MCF 10A (cell line): ENCODE measurements at regions not wholly inside any gene's neighbourhood (a gene's known extent, or its start where the extent isn't known, plus 50 kb on each side); places are given as distances from the start of the nearest gene placed in this dataset.
"Not testable (repeated sequence)": the region's sequence is repeated elsewhere in the genome, so short reads cannot be mapped to it uniquely, and the experiment has no call there.

Source experiments
- BruUV-seq: library from RNA; stranded (reverse); fragments of 400-500 nt; replicated peaks from 2 replicates; lab custom pipeline; 2021; lab: Mats Ljungman, UMichigan
- CTCF ChIA-PET: fragments of 300-600 bp; sonication (Branson Sonifier 250); formaldehyde crosslinking; extraction: SDS; loops from one replicate; lab custom pipeline; 2021; ENCODE audit warnings: antibody characterized with exemption, inconsistent platforms; lab: Yijun Ruan, JAX
- POLR2A ChIA-PET: fragments of 300-600, 350-650 bp; sonication (Branson Sonifier 250); formaldehyde crosslinking; extraction: SDS; loops from one replicate; lab custom pipeline; 2020; ENCODE audit warnings: antibody characterized with exemption, inconsistent platforms; lab: Yijun Ruan, JAX
- DNase-seq: peaks from one replicate; pipeline ENCODE4 v3.0.0-alpha.2; 2018; ENCODE audit not compliant: unreplicated experiment
- H3K27ac Mint-ChIP-seq: one replicate; pipeline ENCODE4 v1.8.0; 2022; ENCODE audit warnings: mild to moderate bottlenecking, low read depth, mixed read lengths; ENCODE audit not compliant: unreplicated experiment
- H3K27me3 Mint-ChIP-seq: one replicate; pipeline ENCODE4 v1.8.0; 2022; ENCODE audit warnings: mixed read lengths; ENCODE audit not compliant: insufficient read depth, unreplicated experiment
- H3K36me3 Mint-ChIP-seq: one replicate; pipeline ENCODE4 v1.8.0; 2022; ENCODE audit warnings: mild to moderate bottlenecking, moderate library complexity, mixed read lengths; ENCODE audit not compliant: insufficient read depth, unreplicated experiment
- H3K4me1 Mint-ChIP-seq: one replicate; pipeline ENCODE4 v1.8.0; 2022; ENCODE audit warnings: mixed read lengths; ENCODE audit not compliant: insufficient read depth, unreplicated experiment
- H3K4me3 Mint-ChIP-seq: one replicate; pipeline ENCODE4 v1.8.0; 2022; ENCODE audit warnings: mild to moderate bottlenecking, moderate library complexity, mixed read lengths; ENCODE audit not compliant: unreplicated experiment
- H3K9me3 Mint-ChIP-seq: one replicate; pipeline ENCODE4 v1.8.0; 2022; ENCODE audit warnings: mixed read lengths; ENCODE audit not compliant: unreplicated experiment
- CTCF ChIP-seq: fragments of 200-600 bp; IDR thresholded peaks from one replicate; pipeline ENCODE4 v1.8.0; 2022; ENCODE audit warnings: antibody characterized with exemption, mild to moderate bottlenecking; ENCODE audit not compliant: unreplicated experiment
- intact Hi-C: fragments of 100-400 bp; cut with micrococcal nuclease; formaldehyde crosslinking; loops from 2 replicates; pipeline ENCODE4 v1.14.1; 2022

- H3K27ac Mint-ChIP-seq, result no peak overlapping the region
- TF ChIP-seq CTCF, result no peak
- H3K27me3 Mint-ChIP-seq, result no peaks in the 10 kb centered on the region
- H3K4me1 Mint-ChIP-seq, result peaks cover 7% of the 10 kb centered on the region
- DNase-seq, result no peak
- ChIA-PET CTCF (interaction anchor here (0.6 to 0.7 kb wide), 2 partner anchors 375 to 1572 kb away, joined by 3 to 4 read pairs; no protein-coding TSS in a partner anchor), POLR2A (no interaction called here)
- intact Hi-C loops, result no loop called here
- H3K4me3 Mint-ChIP-seq, result no peak overlapping the region
- no peaks in the 10 kb centered on the region for H3K36me3 Mint-ChIP-seq
- BruUV-seq, result no TSS peak
- no peaks in the 10 kb centered on the region for H3K9me3 Mint-ChIP-seq
Observed at GRCh38 chr3:5698851-5699250, 511.3 kb downstream of the EDEM1 start.

GRCh38 chr3:5699313-5699712, 511.8 kb downstream of the EDEM1 start:
- Mint-ChIP-seq H3K4me3 (no peak overlapping the region), H3K27ac (no peak overlapping the region), H3K4me1 (peaks cover 7% of the 10 kb centered on the region), H3K9me3 (no peaks in the 10 kb centered on the region), H3K27me3 (no peaks in the 10 kb centered on the region), H3K36me3 (no peaks in the 10 kb centered on the region)
- ChIA-PET CTCF (interaction anchor here (0.6 to 0.7 kb wide), 2 partner anchors 375 to 1571 kb away, joined by 3 to 4 read pairs; no protein-coding TSS in a partner anchor), POLR2A (no interaction called here)
- BruUV-seq, result no TSS peak
- DNase-seq, result no peak
- no peak for TF ChIP-seq CTCF
- intact Hi-C loops, result no loop called here

GRCh38 chr3:5699811-5700210, 512.3 kb downstream of the EDEM1 start:
- BruUV-seq, result no TSS peak

GRCh38 chr3:5701005-5701404, 513.5 kb downstream of the EDEM1 start:
- DNase-seq, H3K27ac Mint-ChIP-seq, H3K4me3 Mint-ChIP-seq, CTCF ChIA-PET, H3K9me3 Mint-ChIP-seq, H3K27me3 Mint-ChIP-seq, BruUV-seq, intact Hi-C loops, H3K4me1 Mint-ChIP-seq, POLR2A ChIA-PET, H3K36me3 Mint-ChIP-seq: not testable (repeated sequence)

More at GRCh38 chr3:5699811-5700210, 512.3 kb downstream of the EDEM1 start:
- no peaks in the 10 kb centered on the region for H3K27me3 Mint-ChIP-seq
- no peak overlapping the region for H3K4me3 Mint-ChIP-seq
- intact Hi-C loops, result no loop called here
- no peak overlapping the region for H3K27ac Mint-ChIP-seq
- POLR2A ChIA-PET, result no interaction called here
- CTCF ChIA-PET, result no interaction called here
- H3K9me3 Mint-ChIP-seq, result no peaks in the 10 kb centered on the region
- no peak for TF ChIP-seq CTCF
- H3K4me1 Mint-ChIP-seq, result peaks cover 7% of the 10 kb centered on the region
- no peak for DNase-seq
- no peaks in the 10 kb centered on the region for H3K36me3 Mint-ChIP-seq

GRCh38 chr3:5707794-5708193, 520.3 kb downstream of the EDEM1 start:
- CTCF ChIA-PET, result interaction anchor here (0.9 kb wide), 2 partner anchors 143 to 413 kb away, joined by 3 to 4 read pairs; no protein-coding TSS in a partner anchor
- POLR2A ChIA-PET, result no interaction called here

More at GRCh38 chr3:5707794-5708193, 520.3 kb downstream of the EDEM1 start:
- H3K4me3 Mint-ChIP-seq, result no peak overlapping the region
- peaks cover 2% of the 10 kb centered on the region for H3K4me1 Mint-ChIP-seq
- H3K9me3 Mint-ChIP-seq, result peaks cover 7% of the 10 kb centered on the region
- H3K27ac Mint-ChIP-seq, result no peak overlapping the region
- BruUV-seq, result no TSS peak
- intact Hi-C loops, result no loop called here
- TF ChIP-seq CTCF, result no peak
- H3K36me3 Mint-ChIP-seq, result no peaks in the 10 kb centered on the region
- no peaks in the 10 kb centered on the region for H3K27me3 Mint-ChIP-seq
- no peak for DNase-seq
